Endothelial cell of umbilical vein (primary cell): ENCODE measurements at regions not wholly inside any gene's neighbourhood (a gene's known extent, or its start where the extent isn't known, plus 50 kb on each side); places are given as distances from the start of the nearest gene placed in this dataset.

Experiments
- BruUV-seq: library from RNA; stranded (reverse); fragments of 400-500 nt; replicated peaks from 2 replicates; lab custom pipeline; 2021; lab: Mats Ljungman, UMichigan
- CTCF ChIA-PET: fragments of 300-600, 350-600 bp; sonication (Branson Sonifier 250); formaldehyde crosslinking; loops from one replicate; lab custom pipeline; 2021; ENCODE audit warnings: antibody characterized with exemption, inconsistent platforms; lab: Charles Lee
- POLR2A ChIA-PET: fragments of 300-600, 350-600 bp; sonication (Branson Sonifier 250); formaldehyde crosslinking; loops from one replicate; lab custom pipeline; 2021; ENCODE audit warnings: antibody characterized with exemption, inconsistent platforms; lab: Charles Lee
- DNase-seq: peaks from one replicate; pipeline ENCODE4 v3.0.0-alpha.2; 2011; ENCODE audit warnings: low read depth, low spot score
- FAIRE-seq: peaks from 2 replicates; lab custom pipeline; 2011; peaks lifted over from hg19 to GRCh38; lab: Jason Lieb, UNC
- H2AFZ ChIP-seq: 2 replicates; pipeline ENCODE4 v1.6.0; 2012; ENCODE audit warnings: low read depth, low read length, control low read depth, inconsistent platforms
- H3K27ac ChIP-seq: 2 replicates; pipeline ENCODE4 v1.5.1; 2011; ENCODE audit warnings: low read depth, mild to moderate bottlenecking, control low read depth, low read length, moderate library complexity; ENCODE audit not compliant: insufficient read depth
- H3K27me3 ChIP-seq, 2 experiments: 2 replicates each; pipeline versions ENCODE4 v1.6.0 to v1.6.1; 2011; ENCODE audit warnings: low read length in 2 of 2, mixed read lengths in 1 of 2; ENCODE audit not compliant: control insufficient read depth in 2 of 2, insufficient read depth in 2 of 2
- H3K36me3 ChIP-seq, 2 experiments: 2 replicates in 1 of 2; 3 replicates in 1 of 2; pipeline ENCODE4 v1.5.1; 2011; ENCODE audit warnings: low read length in 2 of 2, mild to moderate bottlenecking in 1 of 2, moderate library complexity in 1 of 2; ENCODE audit not compliant: control insufficient read depth in 2 of 2, insufficient read depth in 2 of 2; ENCODE audit errors: extremely low read depth in 1 of 2
- H3K4me1 ChIP-seq: 3 replicates; pipeline ENCODE4 v1.5.1; 2011; ENCODE audit warnings: mild to moderate bottlenecking, low read length; ENCODE audit not compliant: control insufficient read depth, insufficient read depth; ENCODE audit errors: extremely low read depth
- H3K4me2 ChIP-seq: 2 replicates; pipeline ENCODE4 v1.6.1; 2011; ENCODE audit warnings: low read length, control low read depth, mixed read lengths; ENCODE audit not compliant: insufficient read depth
- H3K4me3 ChIP-seq, 3 experiments: fragments of 200-600 bp in 1 of 3; sonication (generic), shearing (Covaris generic) in 1 of 3; replicated peaks in 1 of 3; 2 replicates each; pipeline ENCODE4 v1.5.1; 2011 to 2016; ENCODE audit warnings: control low read depth in 3 of 3, low read length in 3 of 3, mild to moderate bottlenecking in 2 of 3, inconsistent platforms in 1 of 3, low read depth in 1 of 3, moderate library complexity in 1 of 3; ENCODE audit not compliant: insufficient read depth in 1 of 3
- H3K79me2 ChIP-seq: 2 replicates; pipeline ENCODE4 v1.6.0; 2012; ENCODE audit warnings: low read length, inconsistent platforms; ENCODE audit not compliant: control insufficient read depth, insufficient read depth
- H3K9ac ChIP-seq: replicated peaks from 2 replicates; pipeline ENCODE3; 2011; ENCODE audit warnings: low read length, control low read depth; ENCODE audit not compliant: insufficient read depth; ENCODE audit errors: extremely low read depth
- H3K9me1 ChIP-seq: replicated peaks from 3 replicates; pipeline ENCODE4 v1.6.0; 2011; ENCODE audit warnings: mild to moderate bottlenecking, low read length; ENCODE audit not compliant: control insufficient read depth, insufficient read depth; ENCODE audit errors: extremely low read depth
- H3K9me3 ChIP-seq: replicated peaks from 2 replicates; pipeline ENCODE4 v1.5.1; 2012; ENCODE audit warnings: low read length, inconsistent platforms; ENCODE audit not compliant: control insufficient read depth, insufficient read depth
- H4K20me1 ChIP-seq: replicated peaks from 2 replicates; pipeline ENCODE3; 2011; ENCODE audit warnings: mild to moderate bottlenecking, low read length; ENCODE audit not compliant: control insufficient read depth, insufficient read depth; ENCODE audit errors: extremely low read depth
- CTCF ChIP-seq, 2 donors: IDR thresholded peaks; 1 replicate in 1 of 2; 2 replicates in 1 of 2; pipeline ENCODE4 v1.5.1; 2011; ENCODE audit warnings: low read length in 2 of 2, mild to moderate bottlenecking in 2 of 2, moderate library complexity in 2 of 2, control low read depth in 1 of 2, inconsistent platforms in 1 of 2, low read depth in 1 of 2; ENCODE audit not compliant: insufficient read depth in 1 of 2; ENCODE audit errors: extremely low read depth in 1 of 2
- EZH2 ChIP-seq: IDR thresholded peaks from 2 replicates; pipeline ENCODE4 v1.6.1; 2012; ENCODE audit warnings: borderline replicate concordance, low read depth, mild to moderate bottlenecking, moderate library complexity, low read length, inconsistent platforms; ENCODE audit not compliant: severe bottlenecking
- FOS ChIP-seq: IDR thresholded peaks from 2 replicates; pipeline ENCODE4 v1.6.1; 2011; ENCODE audit warnings: mild to moderate bottlenecking, low read length, moderate library complexity, borderline replicate concordance; ENCODE audit not compliant: insufficient read depth
- GATA2 ChIP-seq: IDR thresholded peaks from 2 replicates; pipeline ENCODE4 v1.7.0; 2011; ENCODE audit warnings: low read depth, mild to moderate bottlenecking, moderate library complexity, mixed read lengths, low read length; ENCODE audit not compliant: insufficient read length, insufficient read depth
- JUN ChIP-seq: IDR thresholded peaks from 2 replicates; pipeline ENCODE4 v1.6.1; 2011; ENCODE audit warnings: borderline replicate concordance, low read depth; ENCODE audit not compliant: insufficient read length, insufficient read depth
- MYC ChIP-seq: IDR thresholded peaks from one replicate; pipeline ENCODE4 v1.6.1; 2011; ENCODE audit warnings: mild to moderate bottlenecking, low read depth, low read length
- POLR2A ChIP-seq: IDR thresholded peaks from 2 replicates; pipeline ENCODE4 v1.6.1; 2012; ENCODE audit warnings: low read depth, mild to moderate bottlenecking, control low read depth, low read length
- POLR2AphosphoS5 ChIP-seq: IDR thresholded peaks from 2 replicates; pipeline ENCODE4 v1.6.1; 2012; ENCODE audit warnings: low read depth, mild to moderate bottlenecking, control low read depth, low read length, moderate library complexity; ENCODE audit not compliant: insufficient read depth
- dilution Hi-C: fragments of 300-500 bp; cut with MboI; formaldehyde crosslinking; loops from one replicate; pipeline ENCODE4 v1.15.0; 2019; ENCODE audit warnings: low sequenced_read_pairs; ENCODE audit not compliant: extremely low pct_ligation_motif_present
- intact Hi-C: fragments of 100-400 bp; cut with micrococcal nuclease; formaldehyde crosslinking; loops from one replicate; pipeline ENCODE4 v1.10.0; 2022
- TF ChIP-seq, protein P1 (sequence below): IDR thresholded peaks from 2 replicates; pipeline ENCODE4 v1.6.1; 2011; ENCODE audit not compliant: insufficient read depth, insufficient read length

- no peaks in the 10 kb centered on the region for H3K79me2 ChIP-seq
- no peaks in the 10 kb centered on the region for H3K4me1 ChIP-seq
- no peak overlapping the region for H3K4me3 ChIP-seq
- intact Hi-C loops = no loop called here
- no peaks in the 10 kb centered on the region for H4K20me1 ChIP-seq
- H3K4me2 ChIP-seq = no peak overlapping the region
- H3K9me3 ChIP-seq = no peaks in the 10 kb centered on the region
- ChIA-PET CTCF (no interaction called here), POLR2A (no interaction called here)
- no peak overlapping the region for H2AFZ ChIP-seq
- dilution Hi-C loops = no loop called here
- H3K9ac ChIP-seq = no peak overlapping the region
- no peak for FAIRE-seq
- no peak for DNase-seq
- peaks cover 5 to 15% of the 10 kb centered on the region in 2 experiments for H3K27me3 ChIP-seq
- no peaks in the 10 kb centered on the region for H3K36me3 ChIP-seq
- no TSS peak for BruUV-seq
- no peak overlapping the region for H3K27ac ChIP-seq
- no peaks in the 10 kb centered on the region for H3K9me1 ChIP-seq
- no peak for TF ChIP-seq POLR2A
- no peak for TF ChIP-seq FOS
- TF ChIP-seq POLR2AphosphoS5 = no peak
- TF ChIP-seq EZH2 = no peak
- no peak for TF ChIP-seq CTCF (IDR thresholded peaks at IDR 0.05; ENCODE audit: extremely low read depth in 1 of 2, insufficient read depth in 1 of 2, low read depth in 1 of 2, low read length in 2 of 2)
- no peak for TF ChIP-seq GATA2
- no peak for TF ChIP-seq MYC
- no peak for TF ChIP-seq JUN
- TF ChIP-seq, protein P1, sequence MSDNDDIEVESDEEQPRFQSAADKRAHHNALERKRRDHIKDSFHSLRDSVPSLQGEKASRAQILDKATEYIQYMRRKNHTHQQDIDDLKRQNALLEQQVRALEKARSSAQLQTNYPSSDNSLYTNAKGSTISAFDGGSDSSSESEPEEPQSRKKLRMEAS = no peak
Measured at GRCh38 chr2:15814946-15815345, 125.4 kb upstream of the MYCN start.
